Thyroid gland (tissue), 4 donors: ENCODE measurements at regions not wholly inside any gene's neighbourhood (a gene's known extent, or its start where the extent isn't known, plus 50 kb on each side); places are given as distances from the start of the nearest gene placed in this dataset.

Source experiments
- DNase-seq, 2 donors: peaks; one replicate each; pipeline ENCODE4 v3.0.0-alpha.2; 2019
- H3K27ac ChIP-seq, 3 donors: fragments of 200-600 bp; sonication (generic); 1 replicate in 2 of 3; 2 replicates in 1 of 3; pipeline ENCODE4 v1.5.1; 2016 to 2019; ENCODE audit warnings: mild to moderate bottlenecking in 1 of 3, moderate library complexity in 1 of 3
- H3K27me3 ChIP-seq: fragments of 200-600 bp; sonication (generic); one replicate; pipeline ENCODE4 v1.5.1; 2019
- H3K36me3 ChIP-seq, 2 donors: fragments of 200-600 bp; sonication (generic); one replicate each; pipeline ENCODE4 v1.5.1; 2016 to 2019
- H3K4me1 ChIP-seq, 2 donors: fragments of 200-600 bp; sonication (generic); one replicate each; pipeline ENCODE4 v1.5.1; 2017 to 2019
- H3K4me3 ChIP-seq, 3 donors: fragments of 200-600 bp; sonication (generic); replicated peaks in 1 of 3; 1 replicate in 2 of 3; 2 replicates in 1 of 3; pipeline ENCODE4 v1.5.1; 2016; ENCODE audit warnings: mild to moderate bottlenecking in 1 of 3
- H3K9me3 ChIP-seq: fragments of 200-600 bp; sonication (generic); one replicate; pipeline ENCODE4 v1.5.1; 2017
- POLR2A ChIP-seq, 2 donors: fragments of 450-650 bp; IDR thresholded peaks; one replicate each; pipeline ENCODE4 v1.6.1; 2017; ENCODE audit warnings: antibody characterized with exemption in 2 of 2, mild to moderate bottlenecking in 2 of 2, moderate library complexity in 1 of 2
- WGBS, 2 donors: methylation state at CpG; one replicate each; pipeline ENCODE4 v1.1.5; 2017; 5-methylcytosine and 5-hydroxymethylcytosine counted together
- intact Hi-C: fragments of 100-400 bp; cut with DNase I; formaldehyde crosslinking; loops from one replicate; pipeline ENCODE4 v1.15.1; 2023
- TF ChIP-seq, protein P1 (sequence below), 6 experiments: fragments of 200-600 bp in 3 of 6; fragments of 450-650 bp in 3 of 6; sonication (generic) in 3 of 6; IDR thresholded peaks; one replicate each; pipeline ENCODE4 v1.5.1; 2016 to 2019; ENCODE audit warnings: antibody characterized with exemption in 6 of 6, mild to moderate bottlenecking in 2 of 6, inconsistent platforms in 1 of 6, moderate library complexity in 1 of 6

DNA sequence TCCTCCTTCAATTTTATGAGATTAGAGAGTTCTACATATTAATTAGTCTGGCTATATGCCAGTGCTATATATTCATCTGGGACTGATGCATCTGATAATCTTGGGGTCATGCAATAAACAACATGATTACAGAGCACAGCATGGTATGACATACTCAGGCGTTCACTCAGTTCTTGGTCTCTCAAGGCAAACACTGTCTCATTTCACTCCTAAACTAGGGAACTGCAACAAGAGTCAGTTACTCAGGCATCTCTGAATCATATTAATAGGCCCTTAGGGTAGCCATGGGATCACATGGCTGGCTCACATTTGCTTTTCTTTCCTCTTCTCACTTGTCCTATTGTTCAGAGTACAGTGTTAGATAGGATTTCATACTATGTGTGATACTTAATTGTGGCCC is 91.8 kb upstream of the TMEM260 start:
- WGBS, 2 donors = 38 to 69% methylated on average over 1 of the region's 1 CpG
- H3K4me1 ChIP-seq = no peaks in the 10 kb centered on the region
- TF ChIP-seq, protein P1, sequence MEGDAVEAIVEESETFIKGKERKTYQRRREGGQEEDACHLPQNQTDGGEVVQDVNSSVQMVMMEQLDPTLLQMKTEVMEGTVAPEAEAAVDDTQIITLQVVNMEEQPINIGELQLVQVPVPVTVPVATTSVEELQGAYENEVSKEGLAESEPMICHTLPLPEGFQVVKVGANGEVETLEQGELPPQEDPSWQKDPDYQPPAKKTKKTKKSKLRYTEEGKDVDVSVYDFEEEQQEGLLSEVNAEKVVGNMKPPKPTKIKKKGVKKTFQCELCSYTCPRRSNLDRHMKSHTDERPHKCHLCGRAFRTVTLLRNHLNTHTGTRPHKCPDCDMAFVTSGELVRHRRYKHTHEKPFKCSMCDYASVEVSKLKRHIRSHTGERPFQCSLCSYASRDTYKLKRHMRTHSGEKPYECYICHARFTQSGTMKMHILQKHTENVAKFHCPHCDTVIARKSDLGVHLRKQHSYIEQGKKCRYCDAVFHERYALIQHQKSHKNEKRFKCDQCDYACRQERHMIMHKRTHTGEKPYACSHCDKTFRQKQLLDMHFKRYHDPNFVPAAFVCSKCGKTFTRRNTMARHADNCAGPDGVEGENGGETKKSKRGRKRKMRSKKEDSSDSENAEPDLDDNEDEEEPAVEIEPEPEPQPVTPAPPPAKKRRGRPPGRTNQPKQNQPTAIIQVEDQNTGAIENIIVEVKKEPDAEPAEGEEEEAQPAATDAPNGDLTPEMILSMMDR (IDR thresholded peaks at IDR 0.05) = no peak
- TF ChIP-seq POLR2A (IDR thresholded peaks at IDR 0.05) = no peak
- intact Hi-C loops = loop anchor here (5.0 kb wide), 1 partner anchor 830 kb away; no protein-coding TSS in a partner anchor
- H3K27ac ChIP-seq = no peak overlapping the region
- no peak for DNase-seq
- no peaks in the 10 kb centered on the region for H3K36me3 ChIP-seq
- H3K9me3 ChIP-seq = no peaks in the 10 kb centered on the region
- H3K27me3 ChIP-seq = no peaks in the 10 kb centered on the region
- no peak overlapping the region for H3K4me3 ChIP-seq

DNA sequence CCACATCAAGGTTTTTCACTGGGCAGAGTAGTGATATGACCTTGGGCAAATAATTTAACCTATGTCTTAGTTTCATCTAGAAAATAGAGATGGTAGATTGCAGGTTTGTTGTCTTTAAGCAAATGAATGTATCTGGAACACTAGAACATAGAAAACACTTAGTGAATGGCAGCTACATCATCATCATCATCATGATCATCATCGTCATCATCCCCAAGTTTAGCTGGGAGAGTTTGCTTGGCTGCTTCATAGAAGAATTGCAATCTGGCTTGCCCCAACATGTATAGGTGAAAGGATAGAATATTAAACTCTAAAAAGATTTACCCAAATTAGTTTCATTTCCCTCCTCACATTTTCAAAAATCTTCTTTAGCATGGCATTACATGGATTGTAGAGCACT is 91.3 kb upstream of the TMEM260 start:
- Histone ChIP-seq H3K9me3 (no peaks in the 10 kb centered on the region), H3K4me1 (no peaks in the 10 kb centered on the region), H3K36me3 (no peaks in the 10 kb centered on the region), H3K27ac (no peak overlapping the region), H3K27me3 (no peaks in the 10 kb centered on the region), H3K4me3 (no peak overlapping the region)
- TF ChIP-seq, protein P1 (IDR thresholded peaks at IDR 0.05) = no peak
- no peak for TF ChIP-seq POLR2A (IDR thresholded peaks at IDR 0.05)
- 93 to 100% methylated on average over 1 of the region's 1 CpG for WGBS, 2 donors
- DNase-seq = no peak
- intact Hi-C loops = loop anchor here (5.0 kb wide), 1 partner anchor 829 kb away; no protein-coding TSS in a partner anchor

DNA sequence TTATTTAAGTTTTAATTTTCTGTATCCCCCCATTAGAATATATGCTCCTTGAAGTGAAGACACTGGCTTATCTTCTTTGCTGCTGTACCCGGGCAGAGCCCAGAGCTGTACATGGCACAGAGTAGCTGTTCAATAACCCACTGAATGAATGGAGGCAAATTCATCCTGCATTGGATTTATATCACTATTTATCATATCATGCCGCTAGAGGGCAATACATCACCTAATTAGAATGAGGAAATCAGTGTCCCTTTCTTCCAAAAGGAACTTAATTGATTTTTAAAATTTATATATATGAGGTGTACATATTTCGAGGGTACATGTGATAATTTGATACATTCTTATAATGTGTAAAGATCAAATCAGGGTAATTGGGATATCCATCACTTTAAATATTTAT is 89.2 kb upstream of the TMEM260 start:
- Histone ChIP-seq H3K27me3 (no peaks in the 10 kb centered on the region), H3K4me1 (no peaks in the 10 kb centered on the region), H3K36me3 (no peaks in the 10 kb centered on the region), H3K4me3 (no peak overlapping the region), H3K9me3 (no peaks in the 10 kb centered on the region), H3K27ac (no peak overlapping the region)
- no peak for DNase-seq
- 12 to 15% methylated on average over 3 of the region's 3 CpGs for WGBS, 2 donors
- TF ChIP-seq, protein P1 (IDR thresholded peaks at IDR 0.05) = peak in 5 of 6 experiments; percentile 14 to 55 (median 44)
- no peak for TF ChIP-seq POLR2A (IDR thresholded peaks at IDR 0.05)
- intact Hi-C loops = no loop called here

DNA sequence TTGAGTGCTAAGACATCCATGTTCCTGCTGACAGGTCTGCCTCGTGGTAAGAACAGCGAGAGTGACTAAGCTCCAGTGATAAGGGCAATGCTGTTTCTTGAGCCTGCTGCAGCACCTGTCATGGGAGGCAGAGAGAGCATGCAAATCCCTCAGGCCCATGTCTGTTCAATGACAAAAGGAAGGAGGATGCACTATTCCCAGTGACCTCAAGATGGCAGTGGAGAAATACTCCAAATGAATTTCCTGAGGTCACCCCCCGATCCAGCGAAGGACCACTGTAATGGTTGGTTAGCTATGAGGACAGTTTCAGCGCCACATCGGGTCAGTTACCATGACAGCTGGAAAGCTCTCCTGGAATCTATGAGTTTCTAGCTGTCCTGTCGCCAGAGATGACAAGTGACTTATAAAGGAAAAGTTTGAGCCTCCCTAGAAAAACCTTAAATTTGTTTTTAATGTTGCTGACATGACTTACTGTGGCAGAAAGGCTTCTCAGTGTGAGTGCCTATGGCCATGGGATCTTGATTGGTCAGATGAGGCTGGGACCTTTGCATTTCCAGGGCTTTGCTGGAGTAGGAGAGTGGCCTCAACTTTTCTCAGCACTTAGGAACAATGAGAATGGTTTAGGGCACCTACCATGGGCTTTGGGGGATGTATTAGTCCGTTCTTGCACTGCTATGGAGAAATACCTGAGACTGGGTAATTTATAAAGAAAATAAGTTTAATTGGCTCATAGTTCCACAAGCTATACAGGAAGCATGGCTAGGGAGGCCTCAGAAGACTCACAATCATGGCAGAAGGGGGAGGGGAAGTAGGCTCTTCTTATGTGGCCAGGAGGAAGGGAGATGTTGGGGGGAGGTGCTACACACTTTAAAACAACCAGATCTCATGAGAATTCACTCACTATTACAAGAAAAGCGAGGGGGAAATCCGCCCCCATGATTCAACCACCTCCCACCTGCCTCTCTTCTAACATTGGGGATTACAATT is 88.0 kb upstream of the TMEM260 start:
- peak; percentile 17 to 23 for DNase-seq
- Histone ChIP-seq H3K27ac (no peak overlapping the region), H3K9me3 (no peaks in the 10 kb centered on the region), H3K27me3 (no peaks in the 10 kb centered on the region), H3K4me3 (no peak overlapping the region), H3K36me3 (no peaks in the 10 kb centered on the region), H3K4me1 (no peaks in the 10 kb centered on the region)
- 27 to 28% methylated on average over 10 of the region's 10 CpGs for WGBS, 2 donors
- TF ChIP-seq, protein P1 (IDR thresholded peaks at IDR 0.05) = peak; percentile 36 to 82 (median 54)
- TF ChIP-seq POLR2A (IDR thresholded peaks at IDR 0.05) = no peak
- intact Hi-C loops = no loop called here

DNA sequence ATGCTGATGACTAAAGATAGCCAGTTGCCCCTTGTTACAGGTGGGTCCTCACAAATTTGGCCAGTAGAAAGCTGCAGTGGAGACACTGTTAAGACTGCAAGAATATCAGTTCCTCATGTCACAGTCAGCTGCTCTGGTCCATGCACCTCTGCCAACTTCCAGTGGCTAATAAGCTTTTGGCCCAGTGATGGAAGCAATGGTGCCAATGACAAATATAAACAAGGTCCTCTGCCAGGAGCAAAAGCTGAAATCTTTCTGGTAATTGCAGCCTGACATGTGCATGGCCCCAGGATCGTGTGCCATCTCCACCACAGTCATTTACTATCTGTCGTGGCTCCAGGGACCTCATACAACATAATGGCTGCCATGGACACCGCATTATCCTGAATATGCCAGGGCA is 85.4 kb upstream of the TMEM260 start:
- TF ChIP-seq, protein P1 (IDR thresholded peaks at IDR 0.05) = no peak
- no peak for TF ChIP-seq POLR2A (IDR thresholded peaks at IDR 0.05)
- Histone ChIP-seq H3K27ac (no peak overlapping the region), H3K9me3 (no peaks in the 10 kb centered on the region), H3K27me3 (no peaks in the 10 kb centered on the region), H3K4me1 (no peaks in the 10 kb centered on the region), H3K36me3 (no peaks in the 10 kb centered on the region), H3K4me3 (no peak overlapping the region)
- intact Hi-C loops = no loop called here
- DNase-seq = no peak
- WGBS, 2 donors = 69 to 90% methylated on average over 3 of the region's 3 CpGs
